HCT116 (cell line): ENCODE measurements at regions not wholly inside any gene's neighbourhood (a gene's known extent, or its start where the extent isn't known, plus 50 kb on each side); places are given as distances from the start of the nearest gene placed in this dataset.

Source experiments
- ATAC-seq: fragments of 200-7000 bp; cut with Tn5 transposase; 2 replicates; pipeline ENCODE4 v1.9.1; 2020; ENCODE audit warnings: mild to moderate bottlenecking, moderate library complexity
- BruUV-seq: library from RNA; stranded (reverse); fragments of 400-500 nt; replicated peaks from 2 replicates; lab custom pipeline; 2021; lab: Mats Ljungman, UMichigan
- CTCF ChIA-PET: fragments of 300-600 bp; sonication (Branson Sonifier 250); formaldehyde crosslinking; loops from one replicate; lab custom pipeline; 2021; ENCODE audit warnings: antibody characterized with exemption; lab: Charles Lee
- POLR2A ChIA-PET: fragments of 300-600, 350-600 bp; sonication (Branson Sonifier 250); formaldehyde crosslinking; loops from one replicate; lab custom pipeline; 2021; ENCODE audit warnings: antibody characterized with exemption; lab: Charles Lee
- RAD21 ChIA-PET, 2 experiments: fragments of 300-600 bp; sonication (Branson Sonifier 250); formaldehyde crosslinking; loops; one replicate each; lab custom pipeline; 2023; ENCODE audit warnings: low total read pairs in 2 of 2; ENCODE audit not compliant: uncharacterized antibody in 2 of 2, unreplicated experiment in 2 of 2, low non-redundant PET in 1 of 2; lab: Charles Lee
- DNase-seq: peaks from one replicate; pipeline ENCODE4 v3.0.0-alpha.2; 2010; ENCODE audit warnings: low read depth, low spot score
- H2AFZ ChIP-seq: fragments of 200-600 bp; shearing (Covaris generic), sonication (generic); 2 replicates; pipeline ENCODE4 v1.6.1; 2017; ENCODE audit warnings: low read depth, mixed run types, mixed read lengths, antibody characterized with exemption, low read length; ENCODE audit not compliant: poor library complexity, severe bottlenecking
- H3K27ac ChIP-seq: 2 replicates; pipeline ENCODE4 v1.5.1; 2012; ENCODE audit warnings: low read depth, low read length
- H3K27me3 ChIP-seq: fragments of 200-600 bp; sonication (generic); 2 replicates; pipeline ENCODE4 v1.6.1; 2016; ENCODE audit warnings: mixed run types, low read length, mixed read lengths; ENCODE audit not compliant: insufficient read depth
- H3K36me3 ChIP-seq, 2 experiments: fragments of 200-500 bp in 1 of 2; fragments of 200-600 bp in 1 of 2; sonication (Bioruptor generic) in 1 of 2; sonication (generic) in 1 of 2; 2 replicates each; pipeline versions ENCODE4 v1.5.1 to v1.6.1; 2014 to 2016; ENCODE audit warnings: low read length in 2 of 2, inconsistent platforms in 1 of 2, mixed read lengths in 1 of 2, mixed run types in 1 of 2; ENCODE audit not compliant: insufficient read depth in 2 of 2, control insufficient read depth in 1 of 2
- H3K4me1 ChIP-seq, 2 experiments: fragments of 200-600 bp in 1 of 2; sonication (generic) in 1 of 2; 2 replicates each; pipeline versions ENCODE4 v1.5.1 to v1.6.1; 2012 to 2017; ENCODE audit warnings: low read length in 2 of 2, inconsistent platforms in 1 of 2, mild to moderate bottlenecking in 1 of 2, mixed read lengths in 1 of 2, mixed run types in 1 of 2, moderate library complexity in 1 of 2; ENCODE audit not compliant: insufficient read depth in 2 of 2, control insufficient read depth in 1 of 2
- H3K4me2 ChIP-seq: fragments of 200-600 bp; sonication (generic); 2 replicates; pipeline ENCODE4 v1.6.1; 2017; ENCODE audit warnings: mixed run types, low read length, mixed read lengths
- H3K4me3 ChIP-seq, 2 experiments: fragments of 200-600 bp in 1 of 2; sonication (generic) in 1 of 2; replicated peaks in 1 of 2; 2 replicates each; pipeline ENCODE4 v1.5.1; 2011 to 2016; ENCODE audit warnings: low read length in 2 of 2, control low read depth in 1 of 2, low read depth in 1 of 2, mild to moderate bottlenecking in 1 of 2, mixed read lengths in 1 of 2, mixed run types in 1 of 2
- H3K79me2 ChIP-seq: fragments of 200-600 bp; sonication (generic); 2 replicates; pipeline ENCODE4 v1.6.1; 2017; ENCODE audit warnings: mild to moderate bottlenecking, mixed run types, low read length, moderate library complexity, mixed read lengths; ENCODE audit not compliant: insufficient read depth
- H3K9ac ChIP-seq: fragments of 200-600 bp; sonication (generic); 2 replicates; pipeline ENCODE4 v1.6.1; 2016; ENCODE audit warnings: low read length, mixed read lengths
- H3K9me2 ChIP-seq: fragments of 200-600 bp; sonication (generic), shearing (Covaris generic); 2 replicates; pipeline ENCODE4 v1.6.1; 2017; ENCODE audit warnings: mixed run types, mild to moderate bottlenecking, moderate library complexity; ENCODE audit not compliant: insufficient read depth
- H3K9me3 ChIP-seq, 2 experiments: fragments of 200-500 bp in 1 of 2; fragments of 200-600 bp in 1 of 2; sonication (Bioruptor generic) in 1 of 2; sonication (generic) in 1 of 2; 2 replicates each; pipeline ENCODE4 v1.6.1; 2014 to 2017; ENCODE audit warnings: low read length in 2 of 2, mixed read lengths in 2 of 2, inconsistent platforms in 1 of 2, low read depth in 1 of 2, mild to moderate bottlenecking in 1 of 2, mixed run types in 1 of 2, moderate library complexity in 1 of 2; ENCODE audit not compliant: control insufficient read depth in 1 of 2, insufficient read depth in 1 of 2
- H4K20me1 ChIP-seq: fragments of 200-600 bp; sonication (generic), shearing (Covaris generic); 2 replicates; pipeline ENCODE4 v1.6.1; 2017; ENCODE audit warnings: mixed run types, mild to moderate bottlenecking, moderate library complexity; ENCODE audit not compliant: insufficient read depth
- ATF3 ChIP-seq: IDR thresholded peaks from 2 replicates; pipeline ENCODE4 v1.6.1; 2012
- EGR1 ChIP-seq: IDR thresholded peaks from 2 replicates; pipeline ENCODE4 v1.6.1; 2012; ENCODE audit warnings: low read depth
- EZH2phosphoT487 ChIP-seq: fragments of 200-600 bp; IDR thresholded peaks from 2 replicates; pipeline ENCODE4 v1.6.1; 2018; ENCODE audit warnings: antibody characterized with exemption, borderline replicate concordance
- FOSL1 ChIP-seq: IDR thresholded peaks from 2 replicates; pipeline ENCODE4 v1.6.1; 2012; ENCODE audit warnings: low read depth
- POLR2AphosphoS5 ChIP-seq: IDR thresholded peaks from 2 replicates; pipeline ENCODE4 v1.6.1; 2011; ENCODE audit warnings: mild to moderate bottlenecking, low read depth, low read length, moderate library complexity
- RAD21 ChIP-seq: IDR thresholded peaks from 2 replicates; pipeline ENCODE4 v1.6.1; 2012; ENCODE audit warnings: low read depth, mild to moderate bottlenecking
- SIN3A ChIP-seq: IDR thresholded peaks from 2 replicates; pipeline ENCODE4 v1.6.1; 2012; ENCODE audit warnings: low read depth
- SP1 ChIP-seq: IDR thresholded peaks from 2 replicates; pipeline ENCODE4 v1.6.1; 2012; ENCODE audit warnings: low read depth
- TCF7L2 ChIP-seq: IDR thresholded peaks from 2 replicates; pipeline ENCODE4 v1.7.0; 2011; ENCODE audit warnings: borderline replicate concordance, inconsistent platforms; ENCODE audit not compliant: insufficient read depth, insufficient read length; ENCODE audit errors: extremely low read depth
- YY1 ChIP-seq: IDR thresholded peaks from 2 replicates; pipeline ENCODE4 v1.6.1; 2011; ENCODE audit warnings: low read length, low read depth, moderate library complexity, mild to moderate bottlenecking; ENCODE audit not compliant: insufficient replicate concordance; ENCODE audit errors: extremely low read depth
- ZBTB33 ChIP-seq: IDR thresholded peaks from 2 replicates; pipeline ENCODE4 v1.6.1; 2011; ENCODE audit warnings: mild to moderate bottlenecking, low read length, moderate library complexity; ENCODE audit not compliant: insufficient replicate concordance; ENCODE audit errors: extremely low read depth
- ZNF274 ChIP-seq: fragments of 200-500 bp; sonication (Bioruptor generic); IDR thresholded peaks from 2 replicates; pipeline ENCODE4 v1.6.1; 2014; ENCODE audit warnings: mild to moderate bottlenecking, low read depth, low read length, inconsistent platforms
- intact Hi-C: fragments of 100-400 bp; cut with micrococcal nuclease; formaldehyde crosslinking; loops from 2 replicates; pipeline ENCODE4 v1.10.0; 2022

GRCh38 chr17:33457477-33457876 lies 164.4 kb upstream of the ASIC2 start:
- no peak overlapping the region for H3K4me3 ChIP-seq
- no peaks in the 10 kb centered on the region for H3K79me2 ChIP-seq
- H3K27ac ChIP-seq, result no peak overlapping the region
- intact Hi-C loops, result no loop called here
- H3K9me2 ChIP-seq, result no peaks in the 10 kb centered on the region
- peaks cover 0 to 4% of the 10 kb centered on the region in 2 experiments; a peak in 1 of 4 replicates for H3K9me3 ChIP-seq
- ATAC-seq, result no peak
- ChIA-PET RAD21 (no interaction called here), CTCF (no interaction called here), POLR2A (no interaction called here)
- H3K4me1 ChIP-seq, result no peaks in the 10 kb centered on the region
- no peak for DNase-seq
- TF ChIP-seq ATF3 (no peak), YY1 (no peak), ZNF274 (no peak), FOSL1 (no peak), POLR2AphosphoS5 (no peak), EGR1 (no peak), EZH2phosphoT487 (no peak), RAD21 (no peak), TCF7L2 (no peak), SP1 (no peak), SIN3A (no peak), ZBTB33 (no peak)
- H3K4me2 ChIP-seq, result no peak overlapping the region
- H3K9ac ChIP-seq, result no peak overlapping the region
- no peaks in the 10 kb centered on the region for H3K27me3 ChIP-seq
- no peaks in the 10 kb centered on the region for H3K36me3 ChIP-seq
- H4K20me1 ChIP-seq, result no peaks in the 10 kb centered on the region
- no TSS peak for BruUV-seq
- no peak overlapping the region for H2AFZ ChIP-seq
